ENCODE measurements at regions not wholly inside any gene's neighbourhood (a gene's known extent, or its start where the extent isn't known, plus 50 kb on each side); places are given as distances from the start of the nearest gene placed in this dataset.

GRCh38 chr3:77707281-77707680 lies 667.4 kb downstream of the ROBO2 start:
- no peak for TF ChIP-seq CTCF (IDR thresholded peaks at IDR 0.05)
- no peaks in the 10 kb centered on the region for H3K4me1 ChIP-seq
- intact Hi-C loops (cut with DNase I), result no loop called here
- no peak overlapping the region for H3K27ac ChIP-seq
- no peak for DNase-seq (ENCODE audit: low spot score in 2 of 2)
- H3K9me3 ChIP-seq, result no peaks in the 10 kb centered on the region
- no peaks in the 10 kb centered on the region for H3K27me3 ChIP-seq
- H3K4me3 ChIP-seq, result no peak overlapping the region
- no peaks in the 10 kb centered on the region for H3K36me3 ChIP-seq

DNA sequence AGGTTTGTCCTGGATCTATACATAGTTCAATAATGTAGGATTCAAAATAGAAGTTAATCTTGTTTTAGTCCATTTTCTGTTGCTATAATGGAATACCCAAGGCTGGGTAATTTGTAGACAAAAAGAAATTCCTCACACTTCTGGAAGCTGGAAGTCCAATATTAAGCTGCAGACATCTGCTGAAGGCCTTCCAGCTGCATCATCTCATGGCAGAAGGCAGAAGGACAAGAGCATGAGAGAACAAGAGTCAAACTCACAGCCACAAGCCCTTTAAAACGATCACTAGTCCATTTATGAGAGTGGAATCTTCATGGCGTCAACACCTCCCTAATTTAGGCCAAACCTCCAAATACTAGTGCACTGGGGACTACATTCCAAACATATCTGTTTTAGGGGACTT lies 669.3 kb downstream of the ROBO2 start:
- Histone ChIP-seq H3K36me3 (no peaks in the 10 kb centered on the region), H3K9me3 (no peaks in the 10 kb centered on the region), H3K27me3 (no peaks in the 10 kb centered on the region), H3K4me1 (no peaks in the 10 kb centered on the region), H3K4me3 (no peak overlapping the region), H3K27ac (no peak overlapping the region)
- TF ChIP-seq CTCF (IDR thresholded peaks at IDR 0.05), result no peak
- intact Hi-C loops (cut with DNase I), result no loop called here
- DNase-seq (ENCODE audit: low spot score in 2 of 2), result no peak

DNA sequence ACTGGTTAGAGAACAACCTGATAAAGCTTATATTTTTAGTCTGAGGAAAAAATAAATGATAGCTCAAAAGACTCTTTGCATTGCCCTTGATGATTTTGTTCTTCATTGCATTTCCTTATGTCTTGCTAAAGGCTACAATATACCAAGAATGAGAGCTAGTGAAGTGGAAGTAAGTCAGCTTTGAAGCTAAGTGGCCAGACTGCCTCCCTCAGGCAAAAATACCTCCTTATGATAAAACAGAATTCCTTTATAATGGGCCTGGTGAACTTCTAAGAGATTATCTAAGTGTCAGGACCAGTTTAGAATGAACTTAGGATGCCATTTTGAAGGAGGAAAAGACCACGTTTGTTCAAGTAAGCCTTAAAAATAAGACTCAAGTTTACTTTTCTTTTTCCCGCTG lies 678.4 kb downstream of the ROBO2 start:
- no peaks in the 10 kb centered on the region for H3K9me3 ChIP-seq
- no peak overlapping the region for H3K27ac ChIP-seq
- TF ChIP-seq CTCF (IDR thresholded peaks at IDR 0.05), result no peak
- H3K4me1 ChIP-seq, result no peaks in the 10 kb centered on the region
- H3K27me3 ChIP-seq, result no peaks in the 10 kb centered on the region
- no peaks in the 10 kb centered on the region for H3K36me3 ChIP-seq
- no peak for DNase-seq (ENCODE audit: low spot score in 2 of 2)
- H3K4me3 ChIP-seq, result no peak overlapping the region
- intact Hi-C loops (cut with DNase I), result no loop called here

DNA sequence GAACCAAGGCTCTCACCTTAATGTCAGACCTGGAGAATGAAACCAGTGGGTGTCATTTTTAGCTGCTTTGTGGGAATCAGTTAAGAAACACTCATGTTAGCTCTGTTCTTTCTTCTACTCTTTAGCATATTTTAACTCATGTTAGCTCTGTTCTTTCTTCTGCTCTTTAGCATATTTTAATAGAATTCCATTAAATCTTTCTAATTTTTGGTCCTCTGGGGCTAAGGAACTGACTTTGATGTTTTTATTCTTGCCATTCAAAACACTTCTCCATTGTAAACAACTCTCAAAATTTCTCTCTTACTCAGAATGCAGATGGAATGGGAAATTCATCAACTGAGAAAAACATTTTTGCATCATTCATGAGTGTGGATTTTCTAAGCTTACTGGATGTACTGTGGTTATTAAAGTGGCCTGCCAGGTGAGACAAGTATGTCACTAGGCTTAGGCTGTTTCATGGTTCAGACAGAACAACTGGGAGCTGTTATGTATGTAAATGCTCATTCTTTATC lies 680.6 kb downstream of the ROBO2 start:
- intact Hi-C loops (cut with DNase I), result no loop called here
- no peak for TF ChIP-seq CTCF (IDR thresholded peaks at IDR 0.05)
- Histone ChIP-seq H3K4me1 (no peaks in the 10 kb centered on the region), H3K36me3 (no peaks in the 10 kb centered on the region), H3K27me3 (no peaks in the 10 kb centered on the region), H3K9me3 (no peaks in the 10 kb centered on the region), H3K4me3 (no peak overlapping the region), H3K27ac (no peak overlapping the region)
- no peak for DNase-seq (ENCODE audit: low spot score in 2 of 2)

DNA sequence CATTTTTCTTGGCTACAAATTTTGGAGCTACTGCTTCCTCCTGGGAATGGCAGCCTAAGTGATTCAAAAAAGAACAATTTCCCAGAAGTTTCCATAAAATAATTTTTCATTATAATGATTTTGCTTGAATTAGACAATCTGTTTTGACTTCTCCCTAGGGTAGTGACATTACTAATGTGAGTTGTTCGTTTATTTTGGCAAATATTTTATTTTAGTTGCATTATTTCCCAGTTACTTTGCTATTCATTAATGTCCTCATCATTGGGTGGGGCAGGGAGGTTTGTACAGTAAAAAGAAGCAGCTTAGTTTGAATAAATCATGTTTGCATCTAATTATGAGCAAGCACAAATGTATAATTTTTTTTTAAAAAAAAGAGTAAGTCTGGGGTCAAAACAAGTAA lies 686.6 kb downstream of the ROBO2 start:
- Histone ChIP-seq H3K27me3 (no peaks in the 10 kb centered on the region), H3K9me3 (no peaks in the 10 kb centered on the region), H3K4me3 (no peak overlapping the region), H3K4me1 (no peaks in the 10 kb centered on the region), H3K27ac (no peak overlapping the region), H3K36me3 (no peaks in the 10 kb centered on the region)
- TF ChIP-seq CTCF (IDR thresholded peaks at IDR 0.05), result no peak
- intact Hi-C loops (cut with DNase I), result no loop called here
- no peak for DNase-seq (ENCODE audit: low spot score in 2 of 2)

- Histone ChIP-seq H3K27me3 (no peaks in the 10 kb centered on the region), H3K36me3 (no peaks in the 10 kb centered on the region), H3K4me3 (no peak overlapping the region), H3K9me3 (no peaks in the 10 kb centered on the region), H3K27ac (no peak overlapping the region), H3K4me1 (no peaks in the 10 kb centered on the region)
- no peak for DNase-seq (ENCODE audit: low spot score in 2 of 2)
- intact Hi-C loops (cut with DNase I), result no loop called here
- no peak for TF ChIP-seq CTCF (IDR thresholded peaks at IDR 0.05)
Measured at GRCh38 chr3:77746048-77746447, 706.1 kb downstream of the ROBO2 start.
